Chondrocyte (in vitro differentiated cells): ENCODE measurements at regions not wholly inside any gene's neighbourhood (a gene's known extent, or its start where the extent isn't known, plus 50 kb on each side); places are given as distances from the start of the nearest gene placed in this dataset.

ENCODE experiments used
- DNase-seq: peaks from one replicate; pipeline ENCODE4 v3.0.0; 2021; ENCODE audit warnings: mixed read lengths, low spot score
- H3K27ac Mint-ChIP-seq: one replicate; pipeline ENCODE4 v1.8.0; 2021; ENCODE audit warnings: mild to moderate bottlenecking, moderate library complexity, mixed read lengths; ENCODE audit not compliant: unreplicated experiment
- H3K27me3 Mint-ChIP-seq: 2 replicates; pipeline ENCODE4 v1.8.0; 2021; ENCODE audit warnings: low read depth, mixed read lengths
- H3K36me3 Mint-ChIP-seq: 2 replicates; pipeline ENCODE4 v1.8.0; 2021; ENCODE audit warnings: low read depth, mixed read lengths
- H3K4me1 Mint-ChIP-seq: 2 replicates; pipeline ENCODE4 v1.8.0; 2021; ENCODE audit warnings: low read depth, mild to moderate bottlenecking, mixed read lengths
- H3K4me3 Mint-ChIP-seq: one replicate; pipeline ENCODE4 v1.8.0; 2021; ENCODE audit warnings: mild to moderate bottlenecking, moderate library complexity, mixed read lengths; ENCODE audit not compliant: unreplicated experiment
- H3K9me3 Mint-ChIP-seq: 2 replicates; pipeline ENCODE4 v1.8.0; 2021; ENCODE audit warnings: low read depth, mixed read lengths
- TF ChIP-seq, protein P1 (sequence below): fragments of 200-600 bp; sonication (generic); IDR thresholded peaks from 2 replicates; pipeline ENCODE4 v1.5.0; 2021; ENCODE audit warnings: antibody characterized with exemption, mild to moderate bottlenecking, moderate library complexity

DNA sequence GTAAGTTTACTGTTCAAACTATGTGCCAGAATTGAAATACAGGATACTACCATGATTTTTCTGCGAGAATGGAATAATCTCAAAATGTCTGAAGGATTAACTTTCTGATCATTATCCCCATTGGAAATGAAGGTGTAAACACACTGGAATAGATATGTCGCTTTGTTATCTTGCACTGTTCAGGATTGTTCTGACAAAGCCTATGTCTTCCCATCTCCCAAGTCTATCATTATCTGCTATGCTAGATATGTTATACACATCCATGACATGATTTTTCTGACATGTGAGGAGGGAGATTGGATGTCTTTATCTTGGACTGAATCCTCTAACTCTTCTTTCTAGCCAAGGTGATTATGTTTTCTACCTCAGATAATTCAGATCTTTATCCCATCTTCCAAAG, 1239.3 kb upstream of the ADGRL4 start:
- Mint-ChIP-seq H3K27ac (no peak overlapping the region), H3K4me3 (no peak overlapping the region), H3K9me3 (peaks cover 4% of the 10 kb centered on the region), H3K4me1 (peaks cover 13% of the 10 kb centered on the region), H3K27me3 (no peaks in the 10 kb centered on the region), H3K36me3 (no peaks in the 10 kb centered on the region)
- TF ChIP-seq, protein P1, sequence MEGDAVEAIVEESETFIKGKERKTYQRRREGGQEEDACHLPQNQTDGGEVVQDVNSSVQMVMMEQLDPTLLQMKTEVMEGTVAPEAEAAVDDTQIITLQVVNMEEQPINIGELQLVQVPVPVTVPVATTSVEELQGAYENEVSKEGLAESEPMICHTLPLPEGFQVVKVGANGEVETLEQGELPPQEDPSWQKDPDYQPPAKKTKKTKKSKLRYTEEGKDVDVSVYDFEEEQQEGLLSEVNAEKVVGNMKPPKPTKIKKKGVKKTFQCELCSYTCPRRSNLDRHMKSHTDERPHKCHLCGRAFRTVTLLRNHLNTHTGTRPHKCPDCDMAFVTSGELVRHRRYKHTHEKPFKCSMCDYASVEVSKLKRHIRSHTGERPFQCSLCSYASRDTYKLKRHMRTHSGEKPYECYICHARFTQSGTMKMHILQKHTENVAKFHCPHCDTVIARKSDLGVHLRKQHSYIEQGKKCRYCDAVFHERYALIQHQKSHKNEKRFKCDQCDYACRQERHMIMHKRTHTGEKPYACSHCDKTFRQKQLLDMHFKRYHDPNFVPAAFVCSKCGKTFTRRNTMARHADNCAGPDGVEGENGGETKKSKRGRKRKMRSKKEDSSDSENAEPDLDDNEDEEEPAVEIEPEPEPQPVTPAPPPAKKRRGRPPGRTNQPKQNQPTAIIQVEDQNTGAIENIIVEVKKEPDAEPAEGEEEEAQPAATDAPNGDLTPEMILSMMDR = no peak
- DNase-seq = no peak

DNA sequence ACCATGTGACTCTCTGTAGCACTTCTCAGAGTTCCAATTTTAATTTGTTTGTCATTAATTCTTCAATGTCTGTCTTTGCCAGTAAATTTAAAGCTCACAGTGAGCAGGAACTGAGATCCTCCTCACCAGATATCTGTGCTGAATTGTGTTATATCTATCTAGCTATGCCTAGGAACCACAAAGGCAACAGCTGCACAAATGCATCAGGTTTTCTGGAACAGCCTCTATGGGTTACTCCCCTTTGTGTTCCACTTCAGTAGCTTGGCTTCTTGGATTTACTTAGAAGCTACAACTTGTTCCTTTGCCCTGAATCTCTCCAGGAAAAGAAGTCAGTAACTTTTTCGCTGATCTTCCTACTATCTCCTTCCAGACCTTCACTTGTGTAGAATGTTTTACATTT, 1237.8 kb upstream of the ADGRL4 start:
- peaks cover 10% of the 10 kb centered on the region for H3K4me1 Mint-ChIP-seq
- no peak overlapping the region for H3K27ac Mint-ChIP-seq
- no peaks in the 10 kb centered on the region for H3K9me3 Mint-ChIP-seq
- TF ChIP-seq, protein P1 = no peak
- no peaks in the 10 kb centered on the region for H3K27me3 Mint-ChIP-seq
- H3K36me3 Mint-ChIP-seq = no peaks in the 10 kb centered on the region
- H3K4me3 Mint-ChIP-seq = no peak overlapping the region
- no peak for DNase-seq

DNA sequence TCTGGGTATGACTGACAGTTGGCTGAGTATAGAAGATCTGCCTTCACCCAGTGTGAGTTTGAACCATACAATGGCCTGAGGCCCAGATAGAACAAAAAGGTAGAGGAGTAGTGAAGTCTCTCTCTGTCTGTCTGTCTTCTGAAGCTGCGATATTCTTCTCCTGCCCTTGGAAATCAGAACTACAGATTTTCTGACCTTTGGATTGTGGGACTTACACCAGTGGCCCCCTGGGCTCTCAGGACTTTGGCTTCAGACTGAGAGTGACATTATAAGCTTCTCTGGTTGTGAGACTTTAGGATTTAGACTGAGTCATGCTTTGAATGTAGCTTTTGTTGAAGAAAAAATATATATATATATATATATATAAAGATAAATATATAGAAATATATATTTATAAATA, 1235.0 kb upstream of the ADGRL4 start:
- no peaks in the 10 kb centered on the region for H3K36me3 Mint-ChIP-seq
- H3K27ac Mint-ChIP-seq = no peak overlapping the region
- no peak for DNase-seq

DNA sequence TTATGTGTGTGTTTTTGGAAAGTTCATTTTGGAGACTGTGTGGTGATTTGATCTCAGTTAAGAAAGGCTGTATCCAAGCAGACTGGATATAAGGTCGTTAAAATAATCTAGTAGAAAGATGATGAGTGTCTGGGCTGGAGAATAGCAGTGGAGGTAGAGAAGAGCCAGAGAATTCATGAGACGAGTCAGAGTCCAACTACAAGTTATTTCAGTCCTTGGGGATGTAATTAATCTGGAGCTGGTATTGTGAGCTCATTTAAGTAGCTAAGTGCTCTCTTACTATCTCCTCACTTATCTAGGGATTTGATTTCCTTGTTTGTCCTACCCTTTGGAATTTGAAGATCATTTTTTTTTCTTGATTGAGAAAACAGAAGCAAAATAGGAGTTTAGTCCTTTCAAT, 1219.0 kb upstream of the ADGRL4 start:
- no peak for DNase-seq
- H3K27me3 Mint-ChIP-seq = no peaks in the 10 kb centered on the region
- no peak overlapping the region for H3K4me3 Mint-ChIP-seq
- peaks cover 3% of the 10 kb centered on the region for H3K4me1 Mint-ChIP-seq
- H3K27ac Mint-ChIP-seq = no peak overlapping the region
- H3K36me3 Mint-ChIP-seq = no peaks in the 10 kb centered on the region
- no peaks in the 10 kb centered on the region for H3K9me3 Mint-ChIP-seq
- TF ChIP-seq, protein P1 = no peak

More for the DNA sequence above, 1235.0 kb upstream of the ADGRL4 start:
- H3K27me3 Mint-ChIP-seq = no peaks in the 10 kb centered on the region
- no peak overlapping the region for H3K4me3 Mint-ChIP-seq
- no peaks in the 10 kb centered on the region for H3K4me1 Mint-ChIP-seq
- no peaks in the 10 kb centered on the region for H3K9me3 Mint-ChIP-seq
- TF ChIP-seq, protein P1 = no peak

DNA sequence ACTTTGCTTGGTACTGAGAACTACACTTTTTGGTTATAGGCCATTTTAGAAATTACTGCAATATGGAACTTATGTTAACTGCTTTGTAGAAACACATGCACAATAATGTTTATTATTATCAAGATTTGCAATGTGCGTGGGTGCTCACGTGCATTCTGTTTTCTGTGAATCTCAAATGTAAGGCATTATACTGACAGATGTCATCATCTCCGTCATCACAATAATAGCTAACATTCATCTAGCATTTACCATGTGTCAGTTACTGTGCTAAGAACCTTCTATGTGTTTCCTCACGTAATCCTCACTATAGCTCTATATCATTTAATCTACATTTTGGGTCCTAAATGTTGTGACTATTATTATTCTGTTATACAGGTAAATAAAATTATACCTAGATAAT, 1214.8 kb upstream of the ADGRL4 start:
- no peak for DNase-seq
- H3K4me3 Mint-ChIP-seq = no peak overlapping the region
- H3K27ac Mint-ChIP-seq = no peak overlapping the region
- H3K4me1 Mint-ChIP-seq = peaks cover 10% of the 10 kb centered on the region
- TF ChIP-seq, protein P1 = no peak
- H3K27me3 Mint-ChIP-seq = no peaks in the 10 kb centered on the region
- H3K9me3 Mint-ChIP-seq = no peaks in the 10 kb centered on the region
- no peaks in the 10 kb centered on the region for H3K36me3 Mint-ChIP-seq
